ENCODE measurements at regions not wholly inside any gene's neighbourhood (a gene's known extent, or its start where the extent isn't known, plus 50 kb on each side); places are given as distances from the start of the nearest gene placed in this dataset.
"Not testable (repeated sequence)": the region's sequence is repeated elsewhere in the genome, so short reads cannot be mapped to it uniquely, and the experiment has no call there.

DNA sequence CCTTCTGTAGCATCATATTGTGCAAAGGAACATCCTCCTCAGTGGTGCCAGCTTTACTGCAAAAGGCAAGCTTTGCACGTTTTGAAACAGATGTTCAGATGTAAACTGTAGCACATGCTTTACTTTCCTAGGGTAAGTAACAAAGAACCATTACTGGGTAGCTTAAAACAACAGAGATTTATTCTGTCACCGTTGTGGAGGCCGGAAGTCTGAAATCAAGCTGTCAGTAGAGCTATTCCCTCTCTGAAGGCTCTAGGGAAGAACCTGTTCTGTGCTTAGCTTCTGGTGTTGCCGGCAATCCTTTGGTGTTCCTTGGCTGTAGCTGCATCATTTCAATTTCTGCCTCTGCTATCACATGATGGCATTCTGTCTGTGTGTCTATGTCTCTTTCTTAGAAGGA lies 50.6 kb upstream of the ARL17B start:
- not testable (repeated sequence) for H3K27me3 Mint-ChIP-seq; H3K36me3 Mint-ChIP-seq; H3K27ac Mint-ChIP-seq; H3K4me1 Mint-ChIP-seq; DNase-seq; H3K9me3 Mint-ChIP-seq; ATAC-seq (replicated peaks); H3K4me3 Mint-ChIP-seq

DNA sequence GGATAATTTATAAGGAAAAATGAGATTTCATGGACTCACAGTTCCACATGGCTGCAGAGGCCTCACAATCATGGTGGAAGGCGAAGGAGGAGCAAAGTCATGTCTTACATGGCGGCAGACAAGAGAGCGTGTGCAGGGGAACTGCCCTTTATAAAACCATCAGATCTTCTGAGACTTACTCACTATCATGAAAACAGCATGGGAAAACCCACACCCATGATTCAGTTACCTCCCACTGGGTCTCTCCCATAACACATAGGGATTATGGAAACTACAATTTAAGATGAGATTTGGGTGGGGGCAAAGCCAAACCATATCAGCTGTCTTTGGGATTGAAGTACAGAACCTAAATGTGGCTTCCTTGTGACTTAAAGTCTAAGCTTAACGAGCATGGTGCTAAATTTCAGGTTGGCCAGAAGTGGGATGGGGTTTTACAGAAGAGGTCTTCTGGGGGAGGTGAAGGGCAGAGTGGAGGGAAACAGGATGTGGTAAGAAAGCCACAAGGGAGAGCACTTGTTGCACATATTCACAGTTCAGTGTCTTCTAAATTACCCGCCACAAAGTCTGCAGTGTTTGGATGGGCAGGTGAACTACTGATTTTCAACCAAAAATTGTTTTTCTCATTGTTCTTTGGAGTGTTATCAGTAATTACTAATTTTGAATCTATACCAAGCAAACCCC lies 49.7 kb upstream of the ARL17B start:
- not testable (repeated sequence) for DNase-seq, H3K27ac Mint-ChIP-seq, H3K36me3 Mint-ChIP-seq, H3K4me1 Mint-ChIP-seq, H3K4me3 Mint-ChIP-seq, H3K9me3 Mint-ChIP-seq, H3K27me3 Mint-ChIP-seq
- peak; percentile 99 to 100 for ATAC-seq (replicated peaks)
